Hepatocyte (in vitro differentiated cells): ENCODE measurements at regions not wholly inside any gene's neighbourhood (a gene's known extent, or its start where the extent isn't known, plus 50 kb on each side); places are given as distances from the start of the nearest gene placed in this dataset.

Experiments
- EZH2 ChIP-seq: fragments of 200-600 bp; sonication (generic); IDR thresholded peaks from 2 replicates; pipeline ENCODE4 v1.6.1; 2016; ENCODE audit warnings: antibody characterized with exemption, mild to moderate bottlenecking, borderline replicate concordance
- EZH2phosphoT487 ChIP-seq: fragments of 200-600 bp; sonication (generic); IDR thresholded peaks from one replicate; pipeline ENCODE4 v1.6.1; 2018; ENCODE audit warnings: antibody characterized with exemption, mild to moderate bottlenecking, low read depth, moderate library complexity; ENCODE audit not compliant: unreplicated experiment, severe bottlenecking
- TF ChIP-seq, protein P1 (sequence below): fragments of 200-600 bp; sonication (generic); IDR thresholded peaks from 2 replicates; pipeline ENCODE4 v1.5.1; 2016; ENCODE audit warnings: antibody characterized with exemption, mild to moderate bottlenecking; ENCODE audit not compliant: poor library complexity

DNA sequence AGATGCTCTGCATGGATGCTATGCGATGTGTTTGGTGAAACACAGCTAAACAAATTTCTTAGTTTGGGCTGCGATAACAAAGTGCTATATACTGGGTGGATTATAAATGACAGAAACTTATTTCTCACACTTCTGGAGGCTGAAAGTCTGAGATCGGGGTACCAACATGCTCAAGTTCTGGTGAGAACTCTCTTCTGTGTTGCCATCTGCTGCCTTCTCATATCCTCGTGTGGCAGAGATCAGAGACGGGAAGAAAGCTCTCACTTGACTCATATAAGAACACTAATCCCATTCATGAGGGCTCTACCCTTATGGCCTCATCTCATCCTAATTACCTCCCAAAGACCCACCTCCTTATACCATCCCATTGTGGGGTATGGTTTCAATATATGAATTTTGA, 162.0 kb upstream of the DTNBP1 start:
- TF ChIP-seq, protein P1, sequence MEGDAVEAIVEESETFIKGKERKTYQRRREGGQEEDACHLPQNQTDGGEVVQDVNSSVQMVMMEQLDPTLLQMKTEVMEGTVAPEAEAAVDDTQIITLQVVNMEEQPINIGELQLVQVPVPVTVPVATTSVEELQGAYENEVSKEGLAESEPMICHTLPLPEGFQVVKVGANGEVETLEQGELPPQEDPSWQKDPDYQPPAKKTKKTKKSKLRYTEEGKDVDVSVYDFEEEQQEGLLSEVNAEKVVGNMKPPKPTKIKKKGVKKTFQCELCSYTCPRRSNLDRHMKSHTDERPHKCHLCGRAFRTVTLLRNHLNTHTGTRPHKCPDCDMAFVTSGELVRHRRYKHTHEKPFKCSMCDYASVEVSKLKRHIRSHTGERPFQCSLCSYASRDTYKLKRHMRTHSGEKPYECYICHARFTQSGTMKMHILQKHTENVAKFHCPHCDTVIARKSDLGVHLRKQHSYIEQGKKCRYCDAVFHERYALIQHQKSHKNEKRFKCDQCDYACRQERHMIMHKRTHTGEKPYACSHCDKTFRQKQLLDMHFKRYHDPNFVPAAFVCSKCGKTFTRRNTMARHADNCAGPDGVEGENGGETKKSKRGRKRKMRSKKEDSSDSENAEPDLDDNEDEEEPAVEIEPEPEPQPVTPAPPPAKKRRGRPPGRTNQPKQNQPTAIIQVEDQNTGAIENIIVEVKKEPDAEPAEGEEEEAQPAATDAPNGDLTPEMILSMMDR, result no peak
- TF ChIP-seq EZH2 (no peak), EZH2phosphoT487 (no peak)
